SIG-M5 (cell line): ENCODE measurements at regions not wholly inside any gene's neighbourhood (a gene's known extent, or its start where the extent isn't known, plus 50 kb on each side); places are given as distances from the start of the nearest gene placed in this dataset.
"Not testable (repeated sequence)": the region's sequence is repeated elsewhere in the genome, so short reads cannot be mapped to it uniquely, and the experiment has no call there.

Source experiments
- DNase-seq: peaks from one replicate; lab custom pipeline; 2025; lab: John Stamatoyannopoulos, UW

DNA sequence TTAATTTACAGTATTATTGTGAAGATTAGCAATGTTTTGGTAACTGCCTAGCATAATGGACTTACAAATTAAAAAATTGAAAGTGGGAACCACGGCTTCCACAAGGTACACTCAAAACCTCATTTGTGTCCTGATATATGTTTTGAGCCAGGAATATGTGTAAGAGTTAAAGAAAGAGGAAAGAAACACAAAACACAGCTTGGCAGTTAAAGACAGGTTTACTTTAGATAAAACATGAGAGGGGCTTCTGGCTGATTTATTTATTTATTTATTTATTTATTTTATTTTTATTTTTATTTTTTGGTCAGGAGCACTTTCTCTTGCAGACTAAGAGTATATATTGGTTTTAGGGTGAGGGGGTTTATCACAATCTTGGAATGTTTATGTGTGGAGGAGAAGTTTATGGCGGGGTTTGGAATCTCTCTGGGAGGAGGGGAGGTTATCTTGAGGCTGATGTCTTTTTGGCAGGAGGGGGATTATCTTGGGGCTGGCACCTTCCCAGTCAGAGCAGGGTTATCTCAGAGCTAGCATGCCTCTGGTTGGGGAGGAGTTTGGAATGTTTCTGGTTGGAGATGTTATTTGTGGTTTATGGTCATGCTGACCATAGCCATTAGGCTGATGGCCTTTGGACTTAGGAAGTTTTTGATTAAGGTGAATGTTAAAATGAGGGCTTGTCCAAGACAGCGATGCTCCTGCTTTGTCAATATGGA is 436.7 kb downstream of the DAD1 start:
- no peak for DNase-seq

GRCh38 chr14:22151121-22151520 is 437.9 kb downstream of the DAD1 start:
- no peak for DNase-seq

GRCh38 chr14:22149058-22149457 is 440.0 kb downstream of the DAD1 start:
- DNase-seq: no peak

- no peak for DNase-seq
These were observed 441.3 kb downstream of the DAD1 start for GRCh38 chr14:22147716-22148115.

DNA sequence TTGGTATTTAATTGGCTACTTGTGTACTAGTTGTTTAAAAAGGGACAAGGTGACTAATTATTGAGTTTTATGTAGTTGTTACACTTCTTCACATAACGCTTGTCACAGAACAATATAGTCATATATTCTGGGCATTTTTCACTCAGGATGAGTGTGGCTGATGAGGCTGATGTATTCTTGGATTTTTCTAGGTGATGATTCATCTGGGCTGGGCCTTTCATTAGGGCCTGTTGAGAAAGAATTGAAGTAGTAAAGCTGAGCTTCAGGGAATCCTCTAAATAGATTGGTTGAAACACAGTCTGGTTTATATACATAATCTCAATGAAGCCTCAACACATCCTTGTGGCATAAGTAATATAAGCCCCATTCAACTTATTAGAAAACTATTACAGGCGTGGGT is 445.7 kb downstream of the DAD1 start:
- DNase-seq: no peak

DNA sequence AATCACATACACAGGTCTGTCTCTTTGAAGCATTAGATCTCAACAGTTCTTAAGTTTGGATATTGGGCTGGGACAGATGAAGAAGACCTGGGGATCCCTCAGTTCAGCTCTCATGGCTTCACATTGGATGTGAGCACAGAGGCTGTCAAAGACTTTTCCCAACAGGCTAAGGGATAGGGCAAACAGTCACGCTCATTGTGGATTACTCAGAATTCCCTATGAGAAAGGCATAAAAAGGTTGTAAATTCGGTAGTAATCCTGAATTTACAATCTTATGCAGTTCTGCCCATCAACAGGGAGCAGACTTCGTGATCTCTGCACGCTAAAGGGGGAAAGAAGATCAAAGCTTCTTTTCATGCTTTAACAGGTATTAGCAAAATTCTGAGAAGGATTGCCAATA is 448.4 kb downstream of the DAD1 start:
- DNase-seq: no peak

DNA sequence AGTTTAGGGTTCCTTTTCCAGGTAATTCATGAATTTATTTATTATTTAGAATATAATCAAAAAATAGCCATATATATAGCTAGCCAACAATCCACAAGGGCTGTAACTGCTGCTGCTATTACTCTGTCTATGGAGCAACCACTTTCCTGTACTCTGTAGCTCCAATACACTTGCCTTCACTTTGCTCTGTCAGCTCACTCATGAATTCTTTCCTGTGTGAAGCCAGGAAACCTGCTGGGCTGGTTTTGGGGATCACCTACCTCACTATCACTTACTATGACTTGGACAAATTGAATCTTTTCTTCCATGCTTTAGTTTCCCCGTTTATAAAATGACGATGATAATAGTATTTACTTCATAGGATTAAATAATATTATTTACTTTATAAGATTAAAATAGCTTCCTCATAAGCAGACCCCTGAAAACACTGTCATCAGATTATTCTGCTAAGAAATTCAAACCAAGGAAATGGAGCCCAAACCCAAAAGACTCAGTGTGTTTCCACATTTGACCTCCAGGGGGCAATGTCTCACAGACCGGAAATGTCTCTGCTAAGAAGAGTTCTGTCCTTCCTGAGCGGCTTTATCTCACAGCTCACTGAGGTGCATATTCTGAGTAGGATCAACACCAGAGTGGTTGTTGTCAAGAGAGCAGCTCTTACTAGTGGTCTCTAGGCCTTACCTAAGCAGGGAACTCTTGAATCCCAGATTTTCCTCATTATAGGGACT is 457.1 kb downstream of the DAD1 start:
- DNase-seq: no peak

- no peak for DNase-seq
These were observed 450.5 kb upstream of the OR4E1 start for GRCh38 chr14:22124073-22124613.

- DNase-seq: no peak
These were observed 449.4 kb upstream of the OR4E1 start for GRCh38 chr14:22122829-22123560.

DNA sequence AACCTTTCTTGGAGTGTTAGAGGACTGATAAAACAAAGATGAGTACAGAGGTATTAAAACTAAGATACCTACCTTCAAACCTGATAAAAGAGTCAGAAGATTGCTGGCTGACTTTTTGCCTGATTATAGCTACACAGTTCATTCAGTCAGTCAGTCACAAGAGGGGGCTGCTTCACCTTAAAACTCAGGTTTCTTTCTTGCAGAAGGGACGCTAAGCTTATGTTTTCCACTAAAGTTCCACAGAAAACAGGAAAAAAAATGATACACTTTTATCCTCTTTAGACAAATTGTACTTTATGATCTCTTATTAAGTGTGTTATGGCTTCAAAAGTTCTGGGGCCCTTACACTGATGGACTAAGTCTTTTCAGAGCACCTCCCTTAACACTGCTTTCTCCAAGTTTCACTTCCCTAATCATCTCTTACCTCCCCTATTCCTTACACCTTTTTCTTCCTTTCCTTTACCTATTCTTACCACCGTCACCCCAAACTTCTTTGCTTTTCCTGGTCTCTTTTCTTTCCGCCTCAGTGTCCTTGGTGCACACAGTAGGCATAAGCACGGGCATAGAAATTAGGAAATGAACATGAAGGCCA is 448.7 kb upstream of the OR4E1 start:
- no peak for DNase-seq

DNA sequence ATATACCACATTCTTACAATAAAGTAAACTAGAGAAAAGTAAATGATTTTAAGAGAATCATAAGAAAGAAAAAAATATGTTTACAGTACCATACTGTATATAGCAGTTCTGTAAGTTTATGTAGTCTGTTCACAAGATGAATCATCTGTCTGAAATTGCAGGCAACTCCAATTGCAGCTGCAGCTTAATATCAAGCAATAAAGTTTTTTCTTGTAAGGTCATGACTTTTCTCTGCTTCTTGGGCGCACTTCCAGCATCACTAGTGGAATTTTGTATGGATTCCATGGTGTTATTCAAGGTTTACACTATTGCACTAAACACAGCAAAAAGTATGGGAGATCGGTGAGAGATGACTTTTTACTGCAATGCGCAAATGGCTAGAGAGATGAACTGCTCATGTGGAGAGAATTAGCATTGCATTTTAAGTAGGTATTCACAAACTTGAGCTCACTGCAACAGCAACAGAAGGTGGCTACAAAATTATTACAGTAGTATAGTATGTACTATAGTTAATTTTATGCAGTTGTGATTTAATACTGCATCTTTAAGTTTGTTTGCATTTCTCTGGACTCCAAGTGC is 445.4 kb upstream of the OR4E1 start:
- no peak for DNase-seq

GRCh38 chr14:22113401-22113800 is 439.8 kb upstream of the OR4E1 start:
- no peak for DNase-seq

GRCh38 chr14:22112004-22112403 is 438.4 kb upstream of the OR4E1 start:
- no peak for DNase-seq

DNA sequence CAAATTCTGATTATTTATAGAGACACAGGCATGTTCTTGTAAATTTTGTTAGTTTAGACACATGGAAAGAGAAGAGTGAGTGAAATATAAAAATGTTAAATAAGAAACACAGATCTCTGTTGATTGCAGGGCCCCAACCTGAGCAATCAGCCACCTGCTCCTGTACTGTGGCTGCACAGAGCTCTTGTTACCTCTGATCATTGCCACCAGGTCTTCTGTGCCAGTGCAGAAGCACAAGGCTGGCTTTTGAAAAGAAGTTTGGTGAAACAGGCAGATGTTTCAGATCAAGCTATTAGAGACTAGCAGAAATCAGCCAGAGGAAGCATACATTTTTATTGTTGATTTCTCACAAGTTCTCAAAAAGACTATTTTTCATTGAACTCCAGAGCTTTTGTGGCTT is 434.1 kb upstream of the OR4E1 start:
- DNase-seq: no peak

- DNase-seq: no peak
These were observed 433.4 kb upstream of the OR4E1 start for GRCh38 chr14:22106700-22107697.

GRCh38 chr14:22105624-22106006 is 432.0 kb upstream of the OR4E1 start:
- DNase-seq: no peak

- DNase-seq: no peak
These were observed 431.5 kb upstream of the OR4E1 start for GRCh38 chr14:22105006-22105623.

- DNase-seq: not testable (repeated sequence)
These were observed 427.1 kb upstream of the OR4E1 start for GRCh38 chr14:22100764-22101120.

DNA sequence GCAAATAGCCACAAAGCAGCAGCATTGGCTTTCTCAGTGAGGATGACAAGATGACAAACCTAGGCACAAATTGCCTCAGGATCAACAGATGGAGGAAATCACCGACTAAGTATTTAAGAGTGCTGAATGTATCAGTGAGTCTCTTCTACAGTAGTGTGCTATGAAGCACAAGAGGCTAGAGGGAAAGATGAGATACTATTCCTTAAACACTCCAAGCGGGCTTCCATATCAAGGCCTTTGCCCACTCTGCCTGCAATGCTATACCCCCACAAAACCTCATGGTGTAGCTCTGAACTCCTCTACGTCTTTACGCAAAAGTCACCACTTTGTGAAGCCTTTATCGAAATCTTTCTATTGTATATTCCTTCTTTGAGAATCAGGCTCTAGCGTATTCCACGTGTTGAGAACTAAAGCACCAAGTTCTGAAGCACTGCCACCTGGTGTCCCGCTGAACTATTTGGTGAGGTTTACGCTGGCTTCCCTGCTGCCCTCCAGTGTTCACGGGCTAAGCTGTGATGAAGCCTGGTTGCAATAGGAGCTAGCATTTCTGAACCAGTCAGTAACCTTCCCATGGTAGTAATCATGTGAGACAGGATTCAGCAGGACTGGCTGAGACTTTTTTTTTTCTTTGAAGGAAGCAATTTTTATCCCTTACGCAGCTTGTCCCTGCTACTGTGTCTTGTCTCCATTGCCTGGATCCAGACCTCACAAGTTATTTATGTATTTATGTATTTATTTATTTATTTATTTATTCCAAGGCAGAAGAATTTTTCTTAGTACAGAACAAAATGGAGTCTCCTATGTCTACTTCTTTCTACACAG is 426.5 kb upstream of the OR4E1 start:
- no peak for DNase-seq

- no peak for DNase-seq
These were observed 424.8 kb upstream of the OR4E1 start for GRCh38 chr14:22098435-22098834.
